Spleen (tissue), 7 donors: ENCODE measurements at regions not wholly inside any gene's neighbourhood (a gene's known extent, or its start where the extent isn't known, plus 50 kb on each side); places are given as distances from the start of the nearest gene placed in this dataset.

Experiments
- CTCF ChIP-seq, 11 experiments: fragments of 200-600 bp in 7 of 11; fragments of 450-650 bp in 4 of 11; sonication (generic) in 4 of 11; IDR thresholded peaks in 8 of 11; conservative IDR thresholded peaks in 3 of 11; 1 replicate in 7 of 11; 2 replicates in 4 of 11; pipeline versions ENCODE4 v1.4.0 to v1.8.0; 2016 to 2021; ENCODE audit warnings: antibody characterized with exemption in 11 of 11, inconsistent platforms in 4 of 11, mild to moderate bottlenecking in 1 of 11
- POLR2A ChIP-seq, 3 donors: fragments of 450-650 bp; IDR thresholded peaks; one replicate each; pipeline ENCODE4 v1.5.1; 2017; ENCODE audit warnings: antibody characterized with exemption in 3 of 3, mild to moderate bottlenecking in 1 of 3
- donor health status: DM: no; HTN: no; CAD: no; lungs with moderate emphysema.
- donor health status: DM: no; HTN: no; CAD: no.
- donor health status: DM: no; HTN: no; CAD: no.

DNA sequence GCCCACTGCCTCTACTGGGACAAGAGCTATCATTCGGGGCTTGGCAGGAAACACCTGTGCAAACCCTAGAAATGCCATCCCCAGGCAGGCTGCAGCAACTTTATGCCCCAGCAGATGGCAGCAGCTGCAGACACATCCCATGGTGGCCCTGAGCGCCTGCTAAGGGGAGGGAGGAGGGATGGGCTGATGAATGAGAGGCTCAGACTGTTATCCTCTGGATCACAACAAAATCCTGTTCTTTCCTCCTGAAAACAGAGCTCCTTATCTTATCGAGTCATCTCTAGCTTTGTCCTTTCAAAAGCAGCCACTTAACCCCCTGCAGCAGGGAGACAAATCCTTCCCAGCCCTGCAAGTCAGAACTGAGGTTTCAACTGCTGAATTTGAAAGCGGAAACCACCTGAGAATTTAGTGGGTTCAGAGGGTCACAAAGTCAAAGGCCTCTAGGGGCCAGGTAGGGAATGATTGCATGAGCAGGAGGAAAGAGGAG, 90.6 kb upstream of the PROK2 start:
- TF ChIP-seq POLR2A (IDR thresholded peaks at IDR 0.05) (no peak), CTCF (IDR thresholded peaks at IDR 0.05 in 8 of 11, conservative IDR thresholded peaks at IDR 0.05 in 3 of 11) (peak; percentile 85 to 97 (median 93))
